Caco-2 (cell line): ENCODE measurements at regions not wholly inside any gene's neighbourhood (a gene's known extent, or its start where the extent isn't known, plus 50 kb on each side); places are given as distances from the start of the nearest gene placed in this dataset.

Experiments
- BruUV-seq: library from RNA; stranded (reverse); fragments of 400-500 nt; replicated peaks from 2 replicates; lab custom pipeline; 2021; lab: Mats Ljungman, UMichigan
- CTCF ChIA-PET: fragments of 300-600 bp; sonication (Branson Sonifier 250); formaldehyde crosslinking; loops from one replicate; lab custom pipeline; 2022; ENCODE audit warnings: antibody characterized with exemption; lab: Charles Lee
- POLR2A ChIA-PET: fragments of 300-600 bp; sonication (Branson Sonifier 250); formaldehyde crosslinking; loops from one replicate; lab custom pipeline; 2022; ENCODE audit warnings: antibody characterized with exemption; lab: Charles Lee
- DNase-seq, 2 experiments: peaks; one replicate each; pipeline versions ENCODE4 v3.0.0 to v3.0.0-alpha.2; 2020 to 2022
- H3K27me3 ChIP-seq: replicated peaks from 2 replicates; pipeline ENCODE4 v1.6.0; 2011; ENCODE audit warnings: low read length; ENCODE audit not compliant: control insufficient read depth, insufficient read depth
- H3K36me3 ChIP-seq: 2 replicates; pipeline ENCODE4 v1.5.1; 2011; ENCODE audit warnings: low read length; ENCODE audit not compliant: control insufficient read depth, insufficient read depth
- H3K4me1 ChIP-seq: fragments of 250-450 bp; sonication (Bioruptor Pico); 2 replicates; pipeline ENCODE4 v1.5.1; 2020; ENCODE audit warnings: mild to moderate bottlenecking
- H3K4me3 ChIP-seq: 2 replicates; pipeline ENCODE4 v1.5.1; 2011; ENCODE audit warnings: low read depth, mild to moderate bottlenecking, control low read depth, low read length
- H3K9me3 ChIP-seq: fragments of 250-450 bp; sonication (Bioruptor Pico); 2 replicates; pipeline ENCODE4 v1.5.1; 2020; ENCODE audit warnings: mild to moderate bottlenecking, moderate library complexity
- H3K27ac Mint-ChIP-seq: one replicate; pipeline ENCODE4 v1.8.0; 2022; ENCODE audit warnings: mixed read lengths; ENCODE audit not compliant: unreplicated experiment
- H3K27me3 Mint-ChIP-seq: one replicate; pipeline ENCODE4 v1.8.0; 2022; ENCODE audit warnings: mixed read lengths; ENCODE audit not compliant: insufficient read depth, unreplicated experiment
- H3K36me3 Mint-ChIP-seq: one replicate; pipeline ENCODE4 v1.8.0; 2022; ENCODE audit warnings: mild to moderate bottlenecking, mixed read lengths; ENCODE audit not compliant: insufficient read depth, unreplicated experiment
- H3K4me1 Mint-ChIP-seq: one replicate; pipeline ENCODE4 v1.8.0; 2022; ENCODE audit warnings: low read depth, mixed read lengths; ENCODE audit not compliant: unreplicated experiment
- H3K4me3 Mint-ChIP-seq: one replicate; pipeline ENCODE4 v1.8.0; 2022; ENCODE audit warnings: mild to moderate bottlenecking, moderate library complexity, mixed read lengths; ENCODE audit not compliant: unreplicated experiment
- H3K9me3 Mint-ChIP-seq: one replicate; pipeline ENCODE4 v1.8.0; 2022; ENCODE audit warnings: mixed read lengths; ENCODE audit not compliant: unreplicated experiment
- CTCF ChIP-seq, 2 experiments: fragments of 200-600 bp in 1 of 2; IDR thresholded peaks; 1 replicate in 1 of 2; 2 replicates in 1 of 2; pipeline versions ENCODE4 v1.5.1 to v1.8.0; 2011 to 2022; ENCODE audit warnings: antibody characterized with exemption in 1 of 2, control low read depth in 1 of 2, inconsistent platforms in 1 of 2, low read depth in 1 of 2, low read length in 1 of 2, mild to moderate bottlenecking in 1 of 2, moderate library complexity in 1 of 2; ENCODE audit not compliant: insufficient read depth in 1 of 2, severe bottlenecking in 1 of 2, unreplicated experiment in 1 of 2
- intact Hi-C: fragments of 100-400 bp; cut with micrococcal nuclease; formaldehyde crosslinking; loops from one replicate; pipeline ENCODE4 v1.10.0; 2022; ENCODE audit not compliant: unreplicated experiment

DNA sequence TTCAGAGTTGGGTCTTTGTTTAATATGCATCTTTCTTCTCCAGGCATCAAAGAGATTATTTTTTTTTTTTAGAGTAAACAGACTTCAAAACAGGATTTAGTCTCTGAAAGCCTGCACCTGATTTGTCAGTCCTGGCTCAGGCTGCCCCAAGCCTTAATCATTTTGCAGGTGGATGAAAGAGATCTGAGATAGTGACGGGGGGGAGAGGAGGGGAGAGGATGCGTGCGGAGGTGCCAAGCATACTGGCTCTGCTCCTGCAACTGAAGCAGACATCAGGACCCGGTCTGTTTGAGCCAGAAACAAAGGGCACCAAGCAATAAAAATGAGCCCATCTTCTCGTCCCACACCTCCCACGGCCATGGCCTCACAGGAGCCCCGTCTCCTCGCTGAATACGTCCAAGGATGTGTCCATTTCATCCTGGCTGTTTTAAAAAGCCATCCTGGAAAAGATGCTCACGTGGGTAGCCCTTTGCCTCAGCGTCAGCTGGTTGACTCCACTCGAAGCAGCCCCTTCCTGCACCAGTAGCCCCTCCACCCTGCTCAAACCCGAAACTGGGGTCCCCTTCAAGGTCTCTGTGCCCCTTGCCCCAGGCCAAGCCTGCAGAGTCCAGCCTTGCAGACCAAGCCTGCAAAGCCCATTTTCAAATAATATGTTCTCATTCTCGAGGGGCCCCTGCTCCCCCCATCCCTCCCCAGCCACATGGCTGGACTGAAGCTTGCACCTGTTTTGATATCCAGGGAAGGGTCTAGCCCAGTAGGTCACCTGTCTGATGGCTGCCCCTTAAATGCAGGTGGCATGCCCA lies 84.8 kb upstream of the TNRC6C start:
- no peak overlapping the region for H3K27ac Mint-ChIP-seq
- Histone ChIP-seq H3K4me3 (no peak overlapping the region), H3K4me1 (no peaks in the 10 kb centered on the region), H3K36me3 (no peaks in the 10 kb centered on the region), H3K9me3 (peaks cover 15% of the 10 kb centered on the region), H3K27me3 (peaks cover 2% of the 10 kb centered on the region; the same call in 1 of the 2 replicates)
- intact Hi-C loops: no loop called here
- no peak overlapping the region for H3K4me3 Mint-ChIP-seq
- H3K27me3 Mint-ChIP-seq: peaks cover 11% of the 10 kb centered on the region
- no peak for DNase-seq
- CTCF ChIA-PET: no interaction called here
- POLR2A ChIA-PET: no interaction called here
- no peaks in the 10 kb centered on the region for H3K4me1 Mint-ChIP-seq
- TF ChIP-seq CTCF (IDR thresholded peaks at IDR 0.05; ENCODE audit: insufficient read depth in 1 of 2, low read depth in 1 of 2, low read length in 1 of 2, severe bottlenecking in 1 of 2, unreplicated experiment in 1 of 2): no peak
- peaks cover 24% of the 10 kb centered on the region for H3K9me3 Mint-ChIP-seq
- peaks cover 8% of the 10 kb centered on the region for H3K36me3 Mint-ChIP-seq
- no TSS peak for BruUV-seq

GRCh38 chr17:77874303-77875050 lies 84.0 kb upstream of the TNRC6C start:
- Mint-ChIP-seq H3K4me1 (no peaks in the 10 kb centered on the region), H3K36me3 (peaks cover 8% of the 10 kb centered on the region), H3K27ac (no peak overlapping the region), H3K9me3 (peaks cover 24% of the 10 kb centered on the region), H3K4me3 (no peak overlapping the region), H3K27me3 (peaks cover 11% of the 10 kb centered on the region)
- CTCF ChIA-PET: no interaction called here
- H3K36me3 ChIP-seq: no peaks in the 10 kb centered on the region
- no peak for TF ChIP-seq CTCF (IDR thresholded peaks at IDR 0.05; ENCODE audit: insufficient read depth in 1 of 2, low read depth in 1 of 2, low read length in 1 of 2, severe bottlenecking in 1 of 2, unreplicated experiment in 1 of 2)
- no peak for DNase-seq
- POLR2A ChIA-PET: no interaction called here
- peaks cover 15% of the 10 kb centered on the region for H3K9me3 ChIP-seq
- intact Hi-C loops: no loop called here
- no peak overlapping the region for H3K4me3 ChIP-seq
- no TSS peak for BruUV-seq
- peaks cover 2% of the 10 kb centered on the region; the same call in 1 of the 2 replicates for H3K27me3 ChIP-seq
- no peaks in the 10 kb centered on the region for H3K4me1 ChIP-seq

DNA sequence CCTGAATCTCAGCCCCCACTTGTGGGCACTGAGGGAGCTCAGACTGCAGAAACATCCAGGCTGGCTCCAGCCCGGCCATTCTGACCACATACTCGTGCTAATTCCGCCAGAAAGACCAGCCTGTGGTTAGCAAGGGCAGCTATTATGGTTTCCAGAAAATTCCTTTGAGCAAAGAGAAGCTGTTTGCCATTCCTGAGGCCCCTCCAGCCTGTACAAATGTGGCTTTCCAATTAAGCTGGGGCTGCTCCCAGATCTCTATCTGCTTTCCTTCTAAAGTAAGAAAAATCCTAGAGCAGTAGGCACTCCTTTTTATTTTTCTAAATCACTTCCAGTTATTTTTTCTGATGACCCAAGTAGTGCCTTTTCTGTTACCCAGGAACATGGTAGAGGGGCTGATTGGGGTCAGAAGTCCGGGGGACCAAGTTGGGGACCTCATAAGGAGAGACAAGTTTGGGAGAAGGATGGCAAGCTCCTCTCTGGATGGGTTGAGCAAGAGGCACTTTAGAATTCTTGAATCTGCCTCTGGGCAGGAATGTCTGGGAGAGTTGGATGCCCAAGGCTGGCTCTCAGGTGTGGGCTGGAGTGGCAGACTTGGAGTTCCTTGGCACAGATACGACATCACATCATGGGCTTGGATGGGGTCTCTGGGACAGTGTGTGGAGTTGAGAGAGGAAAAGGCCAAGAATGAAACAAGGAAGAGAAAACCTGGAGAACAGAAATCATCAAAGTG lies 83.3 kb upstream of the TNRC6C start:
- H3K27ac Mint-ChIP-seq: no peak overlapping the region
- H3K4me1 ChIP-seq: no peaks in the 10 kb centered on the region
- H3K27me3 Mint-ChIP-seq: peaks cover 11% of the 10 kb centered on the region
- no peak for DNase-seq
- intact Hi-C loops: no loop called here
- CTCF ChIA-PET: no interaction called here
- TF ChIP-seq CTCF (IDR thresholded peaks at IDR 0.05; ENCODE audit: insufficient read depth in 1 of 2, low read depth in 1 of 2, low read length in 1 of 2, severe bottlenecking in 1 of 2, unreplicated experiment in 1 of 2): no peak
- H3K4me3 ChIP-seq: no peak overlapping the region
- no peaks in the 10 kb centered on the region for H3K36me3 ChIP-seq
- no TSS peak for BruUV-seq
- peaks cover 24% of the 10 kb centered on the region for H3K9me3 Mint-ChIP-seq
- H3K27me3 ChIP-seq: peaks cover 2% of the 10 kb centered on the region; the same call in 1 of the 2 replicates
- POLR2A ChIA-PET: no interaction called here
- peaks cover 15% of the 10 kb centered on the region for H3K9me3 ChIP-seq
- H3K4me1 Mint-ChIP-seq: no peaks in the 10 kb centered on the region
- H3K4me3 Mint-ChIP-seq: no peak overlapping the region
- H3K36me3 Mint-ChIP-seq: peaks cover 8% of the 10 kb centered on the region
